Stimulated activated CD4-positive, alpha-beta T cell treated with anti-CD3 and anti-CD28 coated beads, Interleukin-1b, Interleukin-23, amount 100 ng/mL, for 48 hours (primary cell): ENCODE measurements at regions not wholly inside any gene's neighbourhood (a gene's known extent, or its start where the extent isn't known, plus 50 kb on each side); places are given as distances from the start of the nearest gene placed in this dataset.
"Not testable (repeated sequence)": the region's sequence is repeated elsewhere in the genome, so short reads cannot be mapped to it uniquely, and the experiment has no call there.

Experiments used
- DNase-seq: peaks from one replicate; pipeline ENCODE4 v3.0.0-alpha.2; 2020

- not testable (repeated sequence) for DNase-seq
These were observed 96.3 kb downstream of the NPIPB11 start for GRCh38 chr16:29310243-29310642.

DNA sequence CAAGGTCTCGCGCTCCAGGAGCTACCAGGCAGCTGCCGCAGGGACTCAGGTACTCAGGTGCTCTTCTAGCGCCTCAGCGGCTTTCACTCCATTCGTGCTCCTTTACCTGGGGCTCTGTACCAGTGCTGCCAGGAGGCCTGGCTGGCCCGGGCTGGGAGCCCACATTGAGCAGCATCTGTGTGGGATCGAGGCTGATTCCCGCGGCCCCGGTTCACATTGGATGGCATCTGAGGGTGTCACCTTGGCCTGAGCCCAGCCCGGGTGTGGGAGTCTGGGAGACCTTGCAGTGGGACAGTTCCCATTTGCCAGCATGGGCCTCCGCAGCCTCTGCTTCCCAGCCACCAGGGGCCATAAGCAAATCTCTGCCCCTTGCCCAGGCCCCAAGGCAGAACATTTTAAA, 96.9 kb downstream of the NPIPB11 start:
- DNase-seq: not testable (repeated sequence)

GRCh38 chr16:29308644-29309546, 97.6 kb downstream of the NPIPB11 start:
- no peak for DNase-seq

DNA sequence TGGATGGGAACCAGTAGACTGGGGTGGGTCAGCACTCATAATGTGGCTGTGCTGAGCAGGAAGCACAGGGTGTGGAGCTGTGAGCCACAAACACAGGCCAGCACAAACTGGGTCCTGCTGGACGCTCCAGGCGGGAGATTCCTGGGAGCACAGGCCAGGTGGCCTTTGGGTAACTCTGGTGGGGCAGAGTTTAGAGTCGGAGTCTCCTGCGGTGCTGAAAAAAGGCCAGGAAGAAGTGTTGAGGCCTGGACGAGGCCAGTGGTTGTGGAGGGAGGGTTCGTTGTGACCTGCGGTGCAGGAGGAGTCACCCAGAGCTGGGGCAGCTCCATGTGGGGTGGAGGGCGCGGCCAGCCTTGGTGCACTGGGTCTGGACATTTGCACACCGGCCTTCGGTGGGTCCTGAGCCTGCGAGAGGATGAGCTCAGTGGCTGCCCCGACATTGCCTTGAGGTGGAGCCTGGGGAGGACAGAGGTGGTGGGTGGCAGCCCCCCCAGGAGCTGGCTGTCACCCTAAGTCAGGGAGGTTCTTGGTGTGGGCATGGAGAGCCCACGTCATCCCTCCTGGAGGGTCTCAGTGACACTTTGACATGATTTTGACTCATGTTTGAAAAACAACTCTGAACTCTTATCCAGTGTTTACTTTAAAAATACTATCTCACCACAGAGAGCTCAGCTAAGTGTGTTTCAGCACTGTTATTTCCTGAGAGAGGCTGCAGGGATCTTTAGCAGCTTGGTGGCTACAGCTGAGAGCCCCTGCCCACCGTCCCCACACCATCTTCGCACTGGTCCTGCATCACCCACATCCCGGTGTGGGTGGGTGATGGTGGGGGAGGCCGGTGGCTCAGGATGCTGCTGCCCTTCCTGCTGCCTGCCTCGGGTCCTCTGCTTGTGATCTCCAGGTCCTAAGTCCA, 98.7 kb downstream of the NPIPB11 start:
- DNase-seq: no peak

GRCh38 chr16:29306943-29307597, 99.4 kb downstream of the NPIPB11 start:
- DNase-seq: no peak

GRCh38 chr16:29306201-29306600, 100.3 kb downstream of the NPIPB11 start:
- DNase-seq: no peak

DNA sequence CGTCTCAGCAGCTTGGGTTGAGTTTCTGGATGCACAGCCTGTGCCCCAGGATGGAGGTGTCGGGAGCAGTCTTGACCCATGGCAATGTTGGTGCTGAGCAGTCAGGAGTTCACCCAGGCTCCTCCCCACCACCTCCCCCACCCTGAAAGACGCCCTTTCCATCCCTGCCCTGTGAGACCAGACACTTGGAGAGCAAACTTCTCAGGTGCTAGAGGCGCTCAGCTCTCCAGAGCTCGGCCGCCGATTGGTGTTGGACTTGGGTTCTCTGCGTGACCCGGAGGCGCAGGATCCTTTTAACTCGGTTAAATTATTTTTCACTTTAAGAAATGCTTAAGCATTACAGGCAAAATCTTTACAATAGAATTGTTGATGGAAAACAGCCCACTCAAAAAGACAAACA, 101.5 kb downstream of the NPIPB11 start:
- not testable (repeated sequence) for DNase-seq

GRCh38 chr16:29304251-29304650, 102.3 kb downstream of the NPIPB11 start:
- DNase-seq: no peak

DNA sequence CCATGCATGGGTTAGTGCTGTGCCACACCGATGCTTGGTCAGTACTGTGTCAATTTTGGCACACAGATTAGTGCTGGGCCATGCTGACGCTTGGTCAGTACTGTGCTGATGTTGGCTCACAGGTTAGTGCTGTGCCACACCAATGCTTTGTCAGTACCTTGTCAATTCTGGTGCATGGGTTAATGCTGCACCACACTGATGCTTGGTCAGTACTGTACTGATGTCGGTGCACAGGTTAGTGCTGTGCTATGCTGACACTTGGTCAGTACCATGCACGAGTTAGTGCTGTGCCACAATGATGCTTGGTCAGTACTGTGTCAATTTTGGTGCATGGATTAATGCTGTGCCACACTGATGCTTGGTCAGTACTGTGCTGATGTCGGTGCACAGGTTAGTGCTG, 103.0 kb downstream of the NPIPB11 start:
- no peak for DNase-seq

DNA sequence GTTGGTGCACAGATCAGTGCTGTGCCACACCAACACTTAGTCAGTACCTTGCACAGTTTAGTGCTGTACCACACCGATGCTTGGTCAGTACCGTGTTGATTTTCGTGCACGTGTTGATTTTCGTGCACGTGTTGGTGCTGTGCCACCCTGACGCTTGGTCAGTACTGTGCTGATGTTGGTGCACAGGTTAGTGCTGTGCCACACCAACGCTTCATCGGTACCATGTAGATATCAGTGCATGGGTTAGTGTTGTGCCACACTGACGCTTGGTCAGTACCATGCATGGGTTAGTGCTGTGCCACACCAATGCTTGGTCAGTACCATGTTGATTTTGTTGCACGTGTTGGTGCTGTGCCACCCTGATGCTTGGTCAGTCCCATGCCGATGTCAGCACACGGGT, 103.5 kb downstream of the NPIPB11 start:
- DNase-seq: no peak

DNA sequence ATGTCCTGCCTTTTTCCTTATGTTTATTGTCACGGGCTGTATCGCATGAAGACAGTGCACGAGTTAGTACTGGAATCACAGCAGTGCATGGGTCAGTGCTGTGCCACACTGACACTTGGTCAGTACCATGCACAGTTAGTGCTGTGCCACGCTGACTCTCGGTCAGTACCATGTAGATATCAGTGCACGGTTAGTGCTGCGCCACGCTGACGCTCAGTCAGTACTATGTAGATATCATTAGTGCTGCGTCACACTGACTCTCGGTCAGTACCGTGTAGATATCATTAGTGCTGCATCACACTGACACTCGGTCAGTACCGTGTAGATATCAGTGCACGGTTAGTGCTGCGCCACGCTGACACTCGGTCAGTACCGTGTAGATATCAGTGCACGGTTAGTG, 104.1 kb downstream of the NPIPB11 start:
- DNase-seq: not testable (repeated sequence)

- not testable (repeated sequence) for DNase-seq
These were observed 104.7 kb downstream of the NPIPB11 start for GRCh38 chr16:29301662-29302285.

DNA sequence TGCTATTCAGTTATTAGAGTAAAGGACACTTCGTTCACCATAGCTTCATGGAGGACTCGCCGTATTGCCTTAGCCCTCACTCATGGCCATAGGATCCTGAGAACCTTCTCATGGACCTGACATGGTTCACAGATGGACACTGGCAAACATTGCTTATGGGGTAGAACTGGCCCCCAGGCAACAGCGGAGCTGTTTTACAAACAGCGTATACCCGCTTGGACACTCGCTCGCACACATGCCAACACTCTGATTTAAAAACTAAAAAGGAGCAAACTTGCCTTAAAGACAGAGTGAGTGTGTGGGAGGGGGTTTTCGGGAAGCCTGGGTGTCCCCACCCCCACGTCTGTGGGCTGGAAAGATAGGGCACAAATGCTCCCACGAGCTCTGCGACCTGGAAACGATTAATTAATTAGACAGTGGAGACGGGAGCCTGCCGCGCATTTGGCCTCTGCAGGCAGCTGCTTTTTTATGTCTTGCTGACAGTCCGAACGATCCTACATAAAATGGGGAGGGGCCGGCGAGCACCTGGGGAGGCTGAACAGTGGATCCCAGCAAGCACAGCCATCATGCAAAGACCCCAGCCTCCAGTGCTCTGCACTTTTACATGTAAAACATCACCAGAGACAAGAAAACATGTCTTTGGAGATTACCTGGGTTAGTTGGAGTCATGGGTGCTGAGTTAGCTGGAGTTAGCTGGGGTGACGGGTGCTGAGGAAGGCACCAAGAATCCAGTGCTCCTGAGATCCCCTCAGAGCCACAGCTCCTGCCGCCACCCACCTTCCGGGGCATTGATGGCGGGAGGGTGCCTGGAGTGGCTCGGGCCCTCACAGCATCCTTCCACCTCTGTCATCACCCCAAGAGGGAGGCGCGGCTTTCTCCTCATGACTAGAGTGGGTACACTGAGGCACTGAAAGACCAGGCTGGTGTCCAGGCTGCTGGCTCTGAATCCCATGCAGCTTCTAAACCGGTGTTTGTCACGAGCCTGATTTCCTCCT, 105.7 kb downstream of the NPIPB11 start:
- not testable (repeated sequence) for DNase-seq

DNA sequence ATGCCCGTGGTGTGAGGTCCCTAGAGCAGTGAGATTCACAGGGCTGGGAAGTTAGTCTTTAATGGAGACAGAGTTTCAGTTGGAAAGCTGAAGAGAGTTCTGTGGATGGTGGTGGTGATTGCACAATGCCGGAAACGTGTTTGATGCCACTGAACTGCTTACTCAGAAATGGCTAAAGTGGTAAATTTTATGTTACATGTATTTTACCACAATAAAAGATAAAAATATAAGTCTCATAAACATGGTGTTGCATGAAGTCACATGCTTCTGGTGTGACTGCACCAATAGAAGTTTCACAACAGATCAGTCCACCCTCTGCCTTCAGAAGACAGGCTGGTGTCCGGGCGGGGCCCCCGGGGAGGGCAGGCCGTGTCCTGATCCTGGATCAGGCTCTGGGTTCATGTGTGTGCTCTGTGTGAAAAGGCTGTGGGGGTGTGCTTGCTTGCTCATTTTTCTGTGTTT, 106.5 kb downstream of the NPIPB11 start:
- DNase-seq: not testable (repeated sequence)

DNA sequence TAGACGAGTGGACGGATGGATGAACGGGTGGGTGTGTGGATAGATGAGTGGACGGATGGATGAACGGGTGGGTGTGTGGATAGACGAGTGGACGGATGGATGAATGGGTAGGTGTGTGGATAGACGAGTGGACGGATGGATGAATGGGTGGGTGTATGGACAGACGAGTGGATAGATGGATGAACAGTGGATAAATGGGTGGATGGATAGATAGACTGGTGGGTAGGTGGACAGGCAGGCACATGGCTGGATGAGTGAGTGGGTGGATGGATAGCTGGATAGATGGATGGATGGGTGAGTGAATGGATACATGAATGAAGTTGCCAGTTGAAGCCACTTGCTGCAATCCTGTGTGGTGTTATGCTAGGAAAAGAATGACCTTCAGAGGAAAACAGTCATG, 107.5 kb downstream of the NPIPB11 start:
- not testable (repeated sequence) for DNase-seq

DNA sequence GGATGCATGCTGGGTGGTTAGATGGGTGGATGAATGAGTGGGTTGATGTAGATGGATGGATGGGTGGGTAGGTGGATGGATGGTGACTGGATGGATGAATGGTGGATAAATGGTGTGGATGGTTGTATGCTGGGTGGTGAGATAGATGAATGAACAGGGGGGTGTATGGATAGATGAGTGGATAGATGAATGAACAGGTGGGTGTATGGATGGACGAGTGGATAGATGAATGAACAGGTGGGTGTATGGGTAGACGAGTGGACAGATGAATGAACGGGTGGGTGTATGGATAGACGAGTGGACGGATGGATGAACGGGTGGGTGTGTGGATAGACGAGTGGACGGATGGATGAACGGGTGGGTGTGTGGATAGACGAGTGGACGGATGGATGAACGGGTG, 108.2 kb downstream of the NPIPB11 start:
- DNase-seq: not testable (repeated sequence)

DNA sequence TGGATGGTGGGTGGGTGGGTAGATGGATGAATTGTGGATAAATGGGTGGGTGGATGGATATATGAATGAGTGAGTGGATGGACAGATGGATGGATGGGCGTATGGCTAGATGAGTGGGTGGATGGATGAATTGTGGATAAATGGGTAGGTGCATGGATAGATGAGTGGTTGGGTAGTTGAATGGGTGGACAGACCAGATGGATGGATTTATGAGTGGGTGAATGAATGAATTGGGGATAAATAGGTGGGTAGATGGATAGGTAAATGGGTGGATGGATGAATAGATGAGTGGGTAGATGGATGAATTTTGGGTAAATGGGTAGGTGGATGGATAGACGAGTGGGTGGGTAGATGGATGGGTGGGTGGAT, 108.7 kb downstream of the NPIPB11 start:
- not testable (repeated sequence) for DNase-seq

- DNase-seq: not testable (repeated sequence)
These were observed 109.2 kb downstream of the NPIPB11 start for GRCh38 chr16:29297144-29297808.

DNA sequence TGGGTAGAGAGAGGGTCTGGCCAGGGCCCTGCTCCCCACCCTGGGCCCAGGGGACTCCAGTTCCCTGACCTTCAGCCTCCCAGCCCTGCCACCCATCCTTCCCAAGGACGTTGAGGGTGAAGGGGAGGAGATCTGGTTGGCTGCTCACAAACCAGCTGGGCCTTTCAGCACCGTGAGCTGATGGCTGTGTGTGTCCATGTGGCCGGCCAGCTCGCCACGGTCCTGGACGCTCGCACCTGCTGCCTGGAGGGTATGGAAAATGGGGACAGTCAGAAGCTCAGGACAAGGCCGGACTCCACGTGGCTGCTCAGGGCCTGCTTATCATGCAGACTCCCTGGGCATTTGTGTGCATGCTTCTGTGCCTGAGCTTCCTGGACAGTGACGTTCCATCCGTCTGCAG, 110.3 kb downstream of the NPIPB11 start:
- DNase-seq: not testable (repeated sequence)

GRCh38 chr16:29294951-29295795, 111.3 kb downstream of the NPIPB11 start:
- not testable (repeated sequence) for DNase-seq
